Endothelial cell of umbilical vein (primary cell): ENCODE measurements at regions not wholly inside any gene's neighbourhood (a gene's known extent, or its start where the extent isn't known, plus 50 kb on each side); places are given as distances from the start of the nearest gene placed in this dataset.

Source experiments
- EZH2 ChIP-seq: IDR thresholded peaks from 2 replicates; pipeline ENCODE4 v1.6.1; 2012; ENCODE audit warnings: borderline replicate concordance, low read depth, mild to moderate bottlenecking, moderate library complexity, low read length, inconsistent platforms; ENCODE audit not compliant: severe bottlenecking
- MYC ChIP-seq: IDR thresholded peaks from one replicate; pipeline ENCODE4 v1.6.1; 2011; ENCODE audit warnings: mild to moderate bottlenecking, low read depth, low read length
- POLR2A ChIP-seq: IDR thresholded peaks from 2 replicates; pipeline ENCODE4 v1.6.1; 2012; ENCODE audit warnings: low read depth, mild to moderate bottlenecking, control low read depth, low read length
- TF ChIP-seq, protein P1 (sequence below), 2 donors: IDR thresholded peaks; 1 replicate in 1 of 2; 2 replicates in 1 of 2; pipeline ENCODE4 v1.5.1; 2011; ENCODE audit warnings: low read length in 2 of 2, mild to moderate bottlenecking in 2 of 2, moderate library complexity in 2 of 2, control low read depth in 1 of 2, inconsistent platforms in 1 of 2, low read depth in 1 of 2; ENCODE audit not compliant: insufficient read depth in 1 of 2; ENCODE audit errors: extremely low read depth in 1 of 2

DNA sequence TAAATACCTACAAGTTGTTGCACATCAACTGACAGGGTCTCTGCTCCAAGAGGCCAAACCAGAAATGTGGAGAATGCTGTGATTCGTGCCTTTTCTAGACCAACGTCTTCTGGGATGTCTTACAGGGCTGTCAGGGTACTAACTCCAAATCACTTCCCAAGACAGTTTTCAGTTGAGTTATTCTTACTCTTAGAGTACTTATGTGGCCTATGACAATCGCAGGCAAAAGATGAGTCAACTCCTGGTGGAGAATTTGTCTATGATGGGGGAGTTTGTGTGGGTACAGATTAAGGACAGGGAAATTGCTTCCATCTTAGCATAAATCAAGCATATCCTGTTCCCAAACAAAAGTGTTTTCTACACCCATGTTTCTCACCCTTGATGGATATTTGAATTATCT, 734.8 kb downstream of the TNS3 start:
- TF ChIP-seq, protein P1, sequence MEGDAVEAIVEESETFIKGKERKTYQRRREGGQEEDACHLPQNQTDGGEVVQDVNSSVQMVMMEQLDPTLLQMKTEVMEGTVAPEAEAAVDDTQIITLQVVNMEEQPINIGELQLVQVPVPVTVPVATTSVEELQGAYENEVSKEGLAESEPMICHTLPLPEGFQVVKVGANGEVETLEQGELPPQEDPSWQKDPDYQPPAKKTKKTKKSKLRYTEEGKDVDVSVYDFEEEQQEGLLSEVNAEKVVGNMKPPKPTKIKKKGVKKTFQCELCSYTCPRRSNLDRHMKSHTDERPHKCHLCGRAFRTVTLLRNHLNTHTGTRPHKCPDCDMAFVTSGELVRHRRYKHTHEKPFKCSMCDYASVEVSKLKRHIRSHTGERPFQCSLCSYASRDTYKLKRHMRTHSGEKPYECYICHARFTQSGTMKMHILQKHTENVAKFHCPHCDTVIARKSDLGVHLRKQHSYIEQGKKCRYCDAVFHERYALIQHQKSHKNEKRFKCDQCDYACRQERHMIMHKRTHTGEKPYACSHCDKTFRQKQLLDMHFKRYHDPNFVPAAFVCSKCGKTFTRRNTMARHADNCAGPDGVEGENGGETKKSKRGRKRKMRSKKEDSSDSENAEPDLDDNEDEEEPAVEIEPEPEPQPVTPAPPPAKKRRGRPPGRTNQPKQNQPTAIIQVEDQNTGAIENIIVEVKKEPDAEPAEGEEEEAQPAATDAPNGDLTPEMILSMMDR (IDR thresholded peaks at IDR 0.05; ENCODE audit: extremely low read depth in 1 of 2, insufficient read depth in 1 of 2, low read depth in 1 of 2, low read length in 2 of 2), result no peak
- no peak for TF ChIP-seq EZH2
- TF ChIP-seq POLR2A, result no peak
- TF ChIP-seq MYC, result no peak
